HEK293T (cell line): ENCODE measurements at regions not wholly inside any gene's neighbourhood (a gene's known extent, or its start where the extent isn't known, plus 50 kb on each side); places are given as distances from the start of the nearest gene placed in this dataset.

Experiments
- CTCF ChIA-PET: fragments of 350-600 bp; formaldehyde crosslinking; extraction: SDS; loops from one replicate; lab custom pipeline; 2021; ENCODE audit warnings: antibody characterized with exemption, inconsistent platforms; lab: Yijun Ruan, JAX
- POLR2A ChIA-PET: fragments of 350-600 bp; formaldehyde crosslinking; extraction: SDS; loops from one replicate; lab custom pipeline; 2020; ENCODE audit warnings: antibody characterized with exemption, inconsistent platforms; lab: Yijun Ruan, JAX
- DNase-seq: peaks from one replicate; pipeline ENCODE4 v3.0.0; 2012; ENCODE audit warnings: mixed read lengths; ENCODE audit errors: extremely low spot score
- ARNT ChIP-seq: fragments of 450-650 bp; IDR thresholded peaks from 2 replicates; pipeline ENCODE4 v1.6.1; 2017; ENCODE audit warnings: mild to moderate bottlenecking
- BHLHE40 ChIP-seq: fragments of 450-650 bp; IDR thresholded peaks from 2 replicates; pipeline ENCODE4 v1.6.1; 2016; ENCODE audit warnings: mild to moderate bottlenecking, moderate library complexity, borderline replicate concordance
- CTBP1 ChIP-seq: fragments of 450-650 bp; IDR thresholded peaks from 2 replicates; pipeline ENCODE4 v1.6.1; 2016; ENCODE audit warnings: borderline replicate concordance
- ELF4 ChIP-seq: fragments of 450-650 bp; IDR thresholded peaks from 2 replicates; pipeline ENCODE4 v1.6.1; 2017; ENCODE audit warnings: antibody characterized with exemption
- FOXA1 ChIP-seq: fragments of 450-650 bp; IDR thresholded peaks from 2 replicates; pipeline ENCODE4 v1.6.1; 2016; ENCODE audit warnings: mild to moderate bottlenecking
- FOXK2 ChIP-seq: fragments of 450-650 bp; IDR thresholded peaks from 2 replicates; pipeline ENCODE4 v1.6.1; 2016; ENCODE audit warnings: mild to moderate bottlenecking
- FOXM1 ChIP-seq: fragments of 450-650 bp; IDR thresholded peaks from 2 replicates; pipeline ENCODE4 v1.6.1; 2017; ENCODE audit warnings: mild to moderate bottlenecking, borderline replicate concordance
- HDGF ChIP-seq: fragments of 450-650 bp; IDR thresholded peaks from 2 replicates; pipeline ENCODE4 v1.6.1; 2017; ENCODE audit warnings: antibody characterized with exemption, borderline replicate concordance
- L3MBTL2 ChIP-seq: fragments of 450-650 bp; conservative IDR thresholded peaks from 2 replicates; pipeline ENCODE4 v1.6.1; 2016; ENCODE audit warnings: mild to moderate bottlenecking
- LEF1 ChIP-seq: fragments of 450-650 bp; IDR thresholded peaks from 2 replicates; pipeline ENCODE4 v1.6.1; 2017; ENCODE audit warnings: mild to moderate bottlenecking, borderline replicate concordance
- NFRKB ChIP-seq: fragments of 450-650 bp; IDR thresholded peaks from 2 replicates; pipeline ENCODE4 v1.6.1; 2016; ENCODE audit warnings: mild to moderate bottlenecking, moderate library complexity
- SP1 ChIP-seq: fragments of 450-650 bp; IDR thresholded peaks from 2 replicates; pipeline ENCODE4 v1.6.1; 2017
- SUZ12 ChIP-seq: fragments of 450-650 bp; IDR thresholded peaks from 2 replicates; pipeline ENCODE4 v1.6.1; 2016; ENCODE audit warnings: mild to moderate bottlenecking
- TARDBP ChIP-seq: fragments of 450-650 bp; IDR thresholded peaks from 2 replicates; pipeline ENCODE4 v1.6.1; 2016
- ZNF384 ChIP-seq: fragments of 450-650 bp; IDR thresholded peaks from 2 replicates; pipeline ENCODE4 v1.6.1; 2016
- TF ChIP-seq, protein P1 (sequence below): fragments of 450-650 bp; IDR thresholded peaks from 2 replicates; pipeline ENCODE4 v1.6.1; 2016

DNA sequence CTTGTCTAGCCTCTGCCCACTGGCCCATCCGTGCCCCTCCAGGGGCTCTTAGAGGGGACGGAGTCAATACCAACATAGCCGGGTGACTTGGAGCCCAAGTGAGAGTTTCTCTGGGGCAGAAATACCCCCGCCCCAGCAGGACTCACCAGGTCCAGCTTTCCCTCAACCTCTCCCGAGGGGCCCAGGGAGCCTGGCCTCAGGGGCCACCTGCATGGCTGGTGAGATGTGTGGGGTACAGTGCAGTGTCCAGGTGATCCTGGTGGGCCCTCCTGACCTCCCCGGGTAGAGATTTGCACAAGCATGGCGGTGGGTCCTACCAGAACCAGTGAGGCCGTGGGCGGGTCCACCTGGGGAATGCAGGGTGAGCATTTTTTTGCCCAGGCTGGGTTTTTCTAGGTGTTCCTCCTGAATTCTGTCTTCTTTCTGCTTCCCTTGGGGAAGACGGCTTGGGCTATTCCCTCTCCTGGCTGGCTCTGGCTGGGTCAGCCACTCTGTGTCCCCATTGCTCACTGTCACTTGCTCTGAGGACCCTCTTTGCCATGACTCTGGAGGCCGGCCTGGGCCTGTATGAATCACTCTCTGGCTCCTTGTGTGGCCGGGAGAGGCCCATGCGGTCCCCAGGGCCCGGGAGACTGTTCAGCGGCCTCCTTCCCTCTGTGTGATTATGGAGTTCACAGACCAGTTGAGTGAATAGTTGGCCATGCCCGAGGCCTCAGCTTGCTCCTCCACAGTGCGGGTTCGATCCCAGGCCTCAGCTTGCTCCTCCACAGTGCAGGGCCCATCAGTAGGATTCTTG, 71.0 kb upstream of the NKX1-1 start:
- ChIA-PET POLR2A (no interaction called here), CTCF (no interaction called here)
- TF ChIP-seq LEF1 = no peak
- TF ChIP-seq ARNT = no peak
- TF ChIP-seq NFRKB = no peak
- no peak for TF ChIP-seq SUZ12
- TF ChIP-seq ZNF384 = no peak
- TF ChIP-seq BHLHE40 = no peak
- TF ChIP-seq FOXK2 = no peak
- no peak for TF ChIP-seq TARDBP
- no peak for TF ChIP-seq HDGF
- no peak for TF ChIP-seq L3MBTL2
- no peak for TF ChIP-seq FOXM1
- TF ChIP-seq FOXA1 = no peak
- TF ChIP-seq, protein P1, sequence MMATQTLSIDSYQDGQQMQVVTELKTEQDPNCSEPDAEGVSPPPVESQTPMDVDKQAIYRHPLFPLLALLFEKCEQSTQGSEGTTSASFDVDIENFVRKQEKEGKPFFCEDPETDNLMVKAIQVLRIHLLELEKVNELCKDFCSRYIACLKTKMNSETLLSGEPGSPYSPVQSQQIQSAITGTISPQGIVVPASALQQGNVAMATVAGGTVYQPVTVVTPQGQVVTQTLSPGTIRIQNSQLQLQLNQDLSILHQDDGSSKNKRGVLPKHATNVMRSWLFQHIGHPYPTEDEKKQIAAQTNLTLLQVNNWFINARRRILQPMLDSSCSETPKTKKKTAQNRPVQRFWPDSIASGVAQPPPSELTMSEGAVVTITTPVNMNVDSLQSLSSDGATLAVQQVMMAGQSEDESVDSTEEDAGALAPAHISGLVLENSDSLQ = no peak
- no peak for TF ChIP-seq SP1
- TF ChIP-seq CTBP1 = no peak
- no peak for TF ChIP-seq ELF4
- no peak for DNase-seq

DNA sequence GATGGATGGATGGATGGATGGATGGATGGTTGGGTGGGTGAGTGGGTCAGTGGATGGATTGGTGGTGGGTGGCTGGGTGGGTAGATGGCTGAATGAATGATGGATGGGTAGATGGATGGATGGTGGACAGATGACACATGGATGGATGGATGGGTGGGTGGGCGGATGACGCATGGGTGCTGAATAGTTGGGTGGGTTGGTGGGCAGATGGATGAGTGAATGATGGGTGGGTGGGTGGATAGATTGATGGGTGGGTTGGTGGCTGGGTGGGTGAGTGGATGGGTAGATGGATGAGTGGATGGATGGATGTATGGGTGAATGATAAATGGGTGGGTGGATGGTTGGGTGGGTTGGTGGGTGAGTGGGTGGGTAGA, 69.9 kb upstream of the NKX1-1 start:
- CTCF ChIA-PET = no interaction called here
- DNase-seq = no peak
- TF ChIP-seq BHLHE40 (no peak), HDGF (no peak), SP1 (no peak), TARDBP (no peak), FOXK2 (no peak), LEF1 (no peak), ELF4 (no peak), ZNF384 (no peak), FOXM1 (no peak)
- POLR2A ChIA-PET = no interaction called here

DNA sequence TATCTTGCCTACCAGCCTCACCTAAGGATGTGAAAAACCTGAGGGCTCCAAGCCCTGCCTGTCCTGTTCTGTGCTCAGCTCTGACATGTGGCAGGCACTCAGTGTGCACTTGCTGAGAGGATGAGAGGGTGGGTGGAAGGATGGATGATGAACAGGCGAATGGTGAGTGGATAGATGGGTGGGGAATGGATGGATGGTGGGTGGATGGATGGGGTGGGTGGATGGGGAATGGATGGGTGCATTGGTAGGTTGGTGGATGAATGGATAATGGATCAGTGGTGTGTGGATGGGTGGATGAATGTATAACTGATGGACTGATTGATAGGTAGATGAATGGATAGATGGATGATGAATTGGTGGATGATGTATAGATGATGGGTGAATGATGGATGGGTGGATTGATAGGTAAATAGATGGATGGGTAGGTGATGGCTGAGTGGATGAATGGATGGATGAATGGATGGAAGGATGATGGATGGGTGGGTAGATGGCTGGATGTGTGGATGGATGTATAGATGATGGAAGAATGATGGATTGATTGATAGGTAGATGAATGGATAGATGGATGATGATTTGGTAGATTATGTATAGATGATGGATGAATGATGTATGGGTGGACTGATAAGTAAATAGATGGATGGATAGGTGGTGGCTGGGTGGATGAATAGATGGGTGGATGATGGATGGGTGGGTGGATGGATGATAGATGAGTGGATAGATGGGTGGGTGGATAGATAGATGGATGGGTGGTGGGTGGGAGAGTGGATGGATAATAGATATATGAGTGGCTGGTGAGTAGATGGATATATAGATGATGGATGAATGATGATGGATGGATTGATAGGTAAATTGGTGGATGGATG, 69.3 kb upstream of the NKX1-1 start:
- ChIA-PET CTCF (no interaction called here), POLR2A (no interaction called here)

DNA sequence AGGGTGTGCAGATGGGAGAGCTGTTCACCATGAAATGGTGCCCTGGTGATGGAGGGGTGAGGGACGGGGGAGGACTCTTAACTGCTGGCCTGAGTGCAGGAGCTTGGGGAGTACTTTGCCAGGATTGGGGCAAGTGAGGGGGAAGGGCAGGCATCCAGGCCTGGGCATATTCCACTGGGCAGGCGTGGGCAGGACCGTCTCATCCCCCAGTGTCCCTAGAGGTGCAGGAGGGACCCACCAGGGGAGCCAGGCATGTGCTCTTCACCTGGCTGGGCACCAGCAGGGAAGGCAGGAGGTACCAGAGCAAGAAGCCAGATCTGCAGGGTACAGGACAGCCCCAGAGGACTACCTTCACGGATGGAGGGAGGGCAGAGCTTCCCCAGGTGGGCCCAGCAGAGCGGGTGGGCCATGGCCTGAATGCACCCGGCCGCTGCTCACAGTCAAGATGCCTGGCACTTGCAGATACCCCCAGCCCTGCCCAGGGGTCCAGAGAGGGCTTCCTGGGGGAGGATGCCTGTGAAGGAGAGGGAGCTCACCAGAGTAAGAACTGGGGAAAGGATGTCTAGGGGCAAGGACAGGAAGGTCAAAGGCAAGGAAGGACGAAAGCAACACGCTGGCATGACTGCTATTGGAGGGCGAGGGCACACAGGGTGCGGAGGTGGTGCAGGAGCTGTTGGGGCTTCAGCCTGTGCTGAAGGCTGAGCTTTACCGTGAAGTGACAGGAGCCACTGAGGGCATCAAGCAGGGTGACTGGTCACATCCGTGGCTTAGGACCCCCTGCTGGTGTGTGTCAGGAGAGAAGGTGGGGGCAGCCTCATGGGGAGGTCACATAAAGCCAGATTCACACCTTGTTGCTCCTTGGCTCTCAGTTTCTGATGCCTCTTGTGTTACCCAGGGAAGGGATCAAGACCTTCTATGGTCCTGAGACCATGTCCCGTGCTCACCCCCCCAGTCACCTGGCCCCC, 68.2 kb upstream of the NKX1-1 start:
- ChIA-PET CTCF (interaction anchor here (0.6 kb wide), 1 partner anchor 95 kb away, joined by 3 read pairs; no protein-coding TSS in a partner anchor), POLR2A (no interaction called here)
- no peak for TF ChIP-seq SP1
- TF ChIP-seq, protein P1 = no peak
- TF ChIP-seq NFRKB = no peak
- TF ChIP-seq HDGF = no peak
- TF ChIP-seq L3MBTL2 = no peak
- no peak for TF ChIP-seq FOXM1
- no peak for TF ChIP-seq ARNT
- DNase-seq = no peak

More for the DNA sequence above, 69.3 kb upstream of the NKX1-1 start:
- TF ChIP-seq TARDBP (0 out of 2 replicates have a peak, but pooled peaks have one; percentile 23), ELF4 (no peak)
- TF ChIP-seq, protein P1 = peak; percentile 44
- no peak for DNase-seq

DNA sequence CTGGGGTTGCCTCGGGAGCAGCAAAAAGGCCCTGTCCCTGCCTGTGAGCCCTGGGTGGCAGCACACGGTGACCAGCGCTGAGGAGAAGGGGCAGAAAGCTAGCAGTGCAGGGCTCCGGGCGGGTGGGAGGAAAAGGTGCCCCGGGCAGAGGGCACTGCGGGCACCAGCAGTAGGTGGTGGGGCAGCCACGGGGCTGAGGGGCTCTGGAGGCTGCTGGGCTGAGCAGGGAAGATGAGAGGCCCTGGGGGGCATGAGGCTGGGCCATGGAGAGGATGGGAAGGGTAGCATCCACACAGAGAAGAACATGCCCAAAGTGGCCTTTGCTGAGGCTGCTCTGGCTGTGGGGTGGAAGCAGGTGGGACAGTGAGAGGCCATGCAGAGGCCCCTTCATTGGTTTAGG, 67.5 kb upstream of the NKX1-1 start:
- CTCF ChIA-PET = interaction anchor here (0.6 kb wide), 1 partner anchor 96 kb away, joined by 3 read pairs; no protein-coding TSS in a partner anchor
- POLR2A ChIA-PET = no interaction called here
- no peak for TF ChIP-seq LEF1
- no peak for DNase-seq

DNA sequence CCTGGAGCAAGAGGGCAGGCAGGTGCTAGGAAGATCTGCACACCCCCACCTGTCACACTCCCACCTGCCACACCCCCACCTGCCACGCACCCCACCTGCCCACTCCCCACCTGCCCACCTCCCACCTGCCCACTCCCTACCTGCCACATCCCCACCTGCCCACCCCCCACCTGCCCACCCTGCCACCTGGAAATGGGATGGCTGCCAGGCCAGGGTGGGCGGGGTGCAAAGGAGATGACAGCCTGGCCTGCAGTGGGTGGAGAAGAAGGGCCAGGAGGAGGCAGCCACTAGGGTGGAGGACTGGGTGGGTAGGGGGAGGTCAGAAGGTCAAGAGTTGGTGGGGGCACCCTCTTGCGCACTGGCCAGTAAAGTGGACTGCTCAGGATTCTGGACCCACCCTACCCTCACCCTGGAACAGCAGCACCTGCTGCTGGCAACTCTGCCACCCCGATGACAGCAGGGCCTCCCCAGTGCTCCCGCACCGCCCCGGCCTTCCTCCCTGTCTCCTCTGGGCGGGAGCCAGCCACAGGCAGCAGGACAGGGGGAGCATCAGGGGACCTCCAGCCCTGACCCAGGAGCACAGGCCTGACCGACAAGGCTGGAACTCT, 66.8 kb upstream of the NKX1-1 start:
- DNase-seq = no peak
- TF ChIP-seq HDGF (no peak), FOXA1 (no peak), FOXM1 (no peak), ELF4 (no peak), FOXK2 (no peak), NFRKB (no peak), SUZ12 (no peak), ZNF384 (no peak), CTBP1 (no peak), ARNT (no peak), L3MBTL2 (no peak), SP1 (no peak)
- TF ChIP-seq, protein P1 = no peak
- POLR2A ChIA-PET = no interaction called here
- CTCF ChIA-PET = no interaction called here
